GM18517 (cell line): ENCODE measurements at regions not wholly inside any gene's neighbourhood (a gene's known extent, or its start where the extent isn't known, plus 50 kb on each side); places are given as distances from the start of the nearest gene placed in this dataset.

Source experiments
- ATAC-seq: cut with Tn5 transposase; IDR thresholded peaks from one replicate; pipeline ENCODE4 v1.9.1; 2021; ENCODE audit warnings: mild to moderate bottlenecking, moderate library complexity; ENCODE audit not compliant: unreplicated experiment

DNA sequence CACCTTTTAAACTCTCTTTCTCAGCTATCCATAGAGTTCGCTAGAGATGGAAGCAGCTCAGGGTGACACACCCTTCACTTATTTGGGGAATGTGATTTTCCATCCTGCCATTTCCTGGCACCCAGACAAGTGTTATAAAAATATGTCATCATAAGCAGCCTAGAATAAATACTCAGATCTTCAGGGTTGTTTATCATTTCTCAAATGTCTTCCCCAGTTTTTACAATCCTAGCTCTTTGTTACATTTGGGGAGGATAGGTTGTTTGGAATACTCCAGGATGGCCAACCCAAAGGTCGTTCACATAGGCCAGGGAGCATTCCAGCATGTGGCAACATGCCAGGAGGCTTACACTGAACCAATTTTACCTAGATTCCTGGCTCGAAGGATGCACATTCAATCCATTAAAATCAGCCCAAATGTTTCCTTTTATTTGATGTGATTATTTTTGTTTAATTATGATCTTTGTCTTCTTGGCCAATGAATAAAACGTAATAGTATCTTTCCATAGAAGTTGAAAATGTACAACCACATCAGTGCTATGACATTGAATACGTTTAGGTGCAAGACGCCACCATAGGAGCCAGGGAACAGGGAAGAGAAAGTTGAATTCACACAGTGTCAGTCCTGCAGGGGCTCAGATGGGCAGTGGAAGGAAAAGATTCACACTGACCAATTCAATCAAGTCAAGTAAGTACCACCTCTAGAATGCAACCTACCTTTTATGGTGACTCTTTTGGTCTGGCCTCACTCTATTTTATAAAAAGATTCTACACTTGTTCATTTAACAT is 537.7 kb upstream of the MDFIC2 start:
- no peak for ATAC-seq

DNA sequence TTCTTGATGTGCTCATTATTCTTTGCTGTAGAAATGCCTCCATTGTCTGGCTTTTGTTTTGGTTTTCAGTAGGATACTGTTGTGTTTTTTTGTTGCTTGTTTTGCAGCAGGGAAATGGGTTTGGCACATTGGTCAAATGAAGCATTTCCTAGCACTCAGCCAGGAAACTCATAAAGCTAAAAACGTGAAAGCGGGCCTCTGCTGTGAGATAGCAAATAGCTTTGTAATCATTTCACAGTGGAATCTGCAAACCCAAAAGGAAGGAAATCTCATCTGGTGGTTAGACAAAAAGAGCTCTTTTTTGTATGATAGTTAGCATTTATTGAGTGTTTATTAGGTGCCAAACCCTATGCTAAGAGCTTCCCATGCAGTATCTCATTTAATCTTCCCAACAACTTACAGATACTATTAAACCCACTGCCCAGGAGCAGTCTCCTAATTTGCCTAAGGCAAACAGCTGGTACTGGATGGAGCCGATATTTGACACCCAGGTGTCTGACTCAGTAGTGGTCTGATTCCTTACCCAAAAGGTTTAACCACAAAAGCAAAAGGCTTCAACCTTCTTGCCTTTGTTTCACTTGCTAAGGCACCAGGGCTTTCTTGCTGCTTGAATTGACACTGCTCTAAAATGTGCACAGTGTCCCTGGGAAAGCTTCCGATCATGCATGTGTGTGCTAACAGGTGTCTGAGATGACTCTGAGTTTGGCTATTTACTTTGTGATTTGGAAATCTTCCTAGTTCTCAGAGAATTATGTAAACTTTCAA is 527.9 kb upstream of the MDFIC2 start:
- no peak for ATAC-seq

DNA sequence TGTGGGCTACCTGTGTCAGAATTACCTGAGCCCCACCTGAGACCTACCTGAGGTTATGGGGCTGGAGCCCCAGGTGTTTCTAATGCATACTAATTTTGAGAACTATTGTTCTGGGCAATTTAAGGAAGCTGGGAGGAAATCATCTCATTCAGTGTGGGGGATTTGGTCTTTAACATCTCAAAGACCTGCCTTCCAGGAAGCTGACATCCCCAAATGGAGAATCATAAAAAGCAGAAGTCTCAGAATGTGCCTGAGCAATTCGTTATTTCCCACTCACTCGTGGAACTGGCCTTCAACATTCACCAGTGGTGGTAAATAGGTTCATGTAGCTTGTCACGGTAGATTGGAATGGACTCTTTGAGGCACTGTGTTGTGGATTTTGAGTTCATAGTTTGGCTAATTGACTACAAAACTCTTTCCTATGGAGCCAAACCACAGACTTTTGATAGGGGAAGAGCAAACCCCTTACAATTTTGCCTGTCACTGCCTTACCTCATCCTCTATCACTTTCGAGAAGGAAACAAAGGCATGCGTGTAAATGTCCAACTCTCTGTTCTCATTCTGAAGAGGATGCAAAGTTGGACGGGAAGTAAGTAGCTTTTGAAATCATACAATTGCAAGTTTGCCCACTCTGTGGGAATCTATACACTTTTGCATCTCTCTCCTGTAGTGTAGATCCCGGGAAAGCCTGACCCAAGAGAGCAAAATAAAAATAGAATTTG is 521.0 kb upstream of the MDFIC2 start:
- no peak for ATAC-seq

DNA sequence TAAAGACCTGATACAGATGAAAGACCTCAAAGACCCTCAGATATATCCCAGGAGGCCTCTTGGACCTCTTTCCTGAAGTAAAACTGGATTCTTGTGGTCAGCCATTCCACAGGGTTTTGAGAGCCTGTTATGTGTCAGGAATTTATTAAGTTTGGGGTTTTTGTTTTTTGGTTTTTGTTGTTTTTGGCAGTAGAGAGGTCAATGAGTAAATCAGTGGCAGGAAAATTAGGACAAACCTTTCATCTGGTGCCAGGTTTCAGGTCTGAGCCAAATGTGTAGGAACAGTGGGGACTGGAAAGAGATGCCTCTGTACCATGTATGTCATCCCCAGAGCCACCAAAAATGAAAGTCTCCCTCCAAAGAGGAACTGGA is 520.4 kb upstream of the MDFIC2 start:
- ATAC-seq, result no peak

DNA sequence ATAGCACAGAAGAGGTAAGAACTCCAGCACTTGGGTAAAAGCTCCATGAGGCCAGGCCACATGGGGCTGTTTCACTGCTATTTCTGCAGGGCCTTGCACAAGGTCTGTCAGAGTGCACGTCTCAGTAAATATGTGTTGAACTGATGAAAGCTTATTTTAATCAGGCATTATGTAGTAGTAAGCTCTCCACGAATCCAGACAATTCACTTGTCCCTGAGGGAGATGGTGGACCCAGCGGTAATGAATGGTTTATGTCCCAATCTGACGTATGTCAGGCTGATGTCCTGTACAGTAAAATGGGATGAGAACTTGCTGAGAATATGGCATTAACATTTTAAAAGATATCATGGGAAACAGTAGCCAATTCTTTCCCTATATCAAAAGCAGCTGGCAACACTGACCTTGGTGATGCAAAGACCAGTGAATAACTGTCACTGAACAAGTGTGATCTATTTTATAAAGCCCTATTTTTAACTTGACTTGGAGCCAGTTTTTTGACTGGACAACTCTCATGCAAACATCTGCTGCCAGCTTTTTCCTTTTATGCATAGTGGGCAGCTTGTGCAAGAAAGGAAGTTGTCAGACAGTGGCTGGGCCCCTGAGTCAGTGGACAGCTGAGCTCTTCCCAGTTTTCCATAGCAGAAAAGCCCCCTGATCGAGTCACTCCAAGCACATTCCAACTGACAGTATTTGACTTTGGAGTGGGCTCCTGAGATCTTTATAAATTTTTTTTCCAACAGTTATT is 519.8 kb upstream of the MDFIC2 start:
- ATAC-seq, result no peak

DNA sequence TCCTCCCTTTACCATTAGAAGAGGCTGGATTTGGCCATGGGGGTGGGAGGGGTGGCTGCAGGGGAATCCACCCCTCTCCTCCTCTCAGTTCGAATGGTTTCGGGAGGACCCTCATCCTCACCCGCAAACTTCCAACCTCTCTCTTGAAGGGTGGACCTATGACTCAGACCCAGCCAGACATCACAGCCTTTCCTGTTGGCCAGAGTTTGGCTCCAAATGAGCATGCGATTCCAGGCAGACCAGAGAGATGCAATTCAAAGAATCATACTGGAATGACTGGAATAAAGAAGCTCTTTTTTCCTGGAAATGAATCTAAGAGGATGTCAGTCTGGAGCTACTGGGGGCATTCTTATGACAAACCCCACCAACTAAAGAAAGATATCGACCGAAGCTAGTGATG is 516.7 kb upstream of the MDFIC2 start:
- no peak for ATAC-seq

DNA sequence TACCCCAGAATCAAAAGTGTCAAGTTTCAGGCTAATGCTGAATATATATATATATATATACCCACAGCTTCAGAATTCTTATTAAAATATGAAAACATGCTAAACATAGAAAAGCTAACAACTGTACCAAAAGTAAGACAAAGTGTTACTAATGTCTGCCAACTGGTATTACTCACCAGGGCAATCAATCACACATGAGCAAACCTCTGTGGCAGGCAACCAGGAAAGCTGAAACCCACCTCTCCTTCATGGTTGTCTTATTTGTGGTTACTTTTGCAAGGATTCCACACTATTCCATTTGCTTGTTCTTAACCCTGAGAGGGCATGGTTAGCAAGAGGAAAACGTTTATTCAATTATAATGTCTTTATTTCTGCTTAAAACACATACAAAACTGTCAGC is 512.3 kb upstream of the MDFIC2 start:
- no peak for ATAC-seq

DNA sequence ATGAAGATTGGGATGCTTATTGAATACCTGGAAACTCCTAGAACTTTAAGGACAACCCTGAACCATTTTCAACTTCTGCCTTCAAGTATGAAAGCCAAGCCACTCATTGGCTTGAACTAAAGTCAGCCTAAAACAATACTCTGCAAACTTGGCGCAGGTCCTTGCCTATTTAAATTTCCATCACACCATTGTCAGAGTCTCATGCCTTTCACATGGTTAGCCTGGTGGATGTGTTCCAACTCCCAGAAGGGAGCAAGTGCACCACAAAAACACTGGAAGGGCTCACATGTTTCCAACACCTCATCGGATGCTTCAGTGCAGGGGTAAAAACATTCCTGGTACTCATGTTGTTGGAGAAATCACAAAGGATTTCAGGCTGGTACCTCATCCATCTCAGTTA is 511.6 kb upstream of the MDFIC2 start:
- no peak for ATAC-seq

DNA sequence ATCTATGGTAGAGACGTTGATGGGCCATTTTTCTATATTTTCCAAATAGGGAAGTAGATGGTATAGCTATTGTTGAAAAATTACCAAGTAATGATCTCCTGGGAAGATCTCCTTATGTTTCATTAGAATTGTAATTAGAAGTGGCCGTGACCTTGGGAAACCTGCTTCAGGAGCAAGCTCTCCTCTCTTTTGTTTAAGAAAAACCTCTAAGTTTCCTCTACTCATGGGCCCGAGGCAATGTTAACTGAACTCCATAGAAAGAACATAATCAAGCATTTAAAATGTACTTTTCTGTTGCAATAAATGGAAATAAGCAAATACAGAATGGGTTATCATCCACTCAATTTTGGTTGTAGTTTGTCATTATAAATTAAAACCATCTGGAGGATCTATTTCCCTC is 511.2 kb upstream of the MDFIC2 start:
- no peak for ATAC-seq

DNA sequence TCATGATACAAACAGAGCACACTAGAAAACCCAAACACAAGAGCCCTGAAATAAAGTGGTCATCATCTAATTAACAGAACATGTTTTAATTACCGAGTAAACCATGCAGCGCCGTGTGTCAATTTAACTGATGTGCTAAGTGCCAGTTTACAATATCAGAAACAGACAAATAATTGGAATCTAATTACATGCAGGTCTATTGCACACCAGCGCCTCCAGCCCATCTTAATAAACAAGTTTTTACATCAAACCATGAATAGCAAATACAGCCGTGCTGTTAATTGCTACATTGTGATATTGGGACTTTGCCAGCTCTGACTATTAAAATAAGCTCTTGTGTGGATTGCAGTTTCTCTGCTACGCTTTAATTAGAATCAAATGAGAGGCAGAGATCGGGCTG is 510.2 kb upstream of the MDFIC2 start:
- ATAC-seq, result no peak

DNA sequence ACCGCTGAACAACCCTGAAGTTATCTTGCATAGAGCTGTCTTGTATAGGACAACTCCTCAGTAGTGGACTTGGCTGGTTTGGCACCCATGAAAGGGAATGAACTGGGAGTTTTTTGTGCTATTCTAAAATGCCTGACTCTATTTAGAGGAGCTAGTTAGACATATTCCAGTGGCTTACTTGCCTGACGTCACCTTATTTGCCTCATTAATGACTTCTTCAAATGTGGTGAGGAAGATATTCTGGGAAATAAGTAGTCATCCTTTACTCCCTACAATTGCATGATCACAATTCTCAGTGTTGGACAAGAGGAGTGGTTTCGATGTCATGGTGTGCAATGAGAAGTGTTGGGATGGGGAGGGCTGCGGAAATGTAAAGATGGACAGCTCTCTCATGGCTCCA is 509.2 kb upstream of the MDFIC2 start:
- ATAC-seq, result no peak

DNA sequence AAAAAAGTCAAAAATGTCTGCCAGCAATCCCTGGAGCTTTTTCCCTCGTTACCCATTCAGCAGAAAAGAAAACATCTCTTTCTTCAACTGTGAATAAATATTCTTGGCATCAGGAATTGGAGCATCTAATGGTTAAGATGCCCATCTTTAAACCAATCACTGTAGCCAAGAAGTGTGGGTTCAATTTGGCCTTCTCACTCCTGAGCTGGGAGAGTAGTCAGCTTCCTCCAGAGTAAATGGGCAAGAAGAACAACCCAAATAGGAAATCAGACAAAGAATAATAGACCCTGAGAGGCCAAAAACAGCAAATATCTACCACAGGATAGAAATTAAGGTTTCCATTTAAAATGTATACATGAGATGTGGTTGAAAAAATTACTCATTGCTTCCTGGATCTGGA is 508.0 kb upstream of the MDFIC2 start:
- no peak for ATAC-seq

DNA sequence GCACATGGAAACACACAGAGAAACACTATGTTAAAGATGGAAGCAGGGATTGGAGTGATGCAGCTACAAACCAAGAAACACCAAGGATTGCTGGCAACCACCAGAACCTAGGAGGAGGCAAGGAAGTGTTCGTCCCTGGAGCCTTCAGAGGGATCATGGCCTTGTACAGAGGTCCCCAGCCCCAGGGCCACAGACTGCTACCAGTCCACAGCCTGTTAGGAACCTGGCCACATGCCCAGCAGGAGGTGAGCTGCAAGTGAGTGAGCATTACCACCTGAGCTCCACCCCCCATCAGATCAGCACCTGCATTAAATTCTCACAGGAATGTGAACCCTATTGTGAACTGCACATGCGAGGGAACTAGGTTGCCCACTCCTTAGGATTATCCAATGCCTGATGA is 505.7 kb upstream of the MDFIC2 start:
- ATAC-seq, result no peak

DNA sequence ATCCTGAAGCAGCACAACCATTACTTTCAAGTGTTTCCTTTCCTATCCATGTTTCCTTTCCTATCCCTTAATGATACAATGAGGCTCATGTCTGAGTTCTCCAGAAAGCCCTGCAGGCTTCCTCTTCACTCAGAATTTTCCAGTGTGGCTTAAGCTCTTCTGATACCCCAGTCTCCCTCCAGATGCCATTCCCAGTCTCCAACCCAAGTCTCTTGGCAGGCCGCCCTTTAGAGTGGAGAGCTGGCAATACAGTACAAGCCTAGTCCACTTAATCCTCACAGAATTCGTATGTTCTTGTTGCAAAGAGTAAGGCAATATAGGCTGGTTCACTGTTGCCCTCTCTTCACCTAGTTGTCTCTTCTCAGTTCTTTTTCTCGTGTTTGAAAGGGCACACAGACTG is 503.9 kb upstream of the MDFIC2 start:
- ATAC-seq, result no peak

DNA sequence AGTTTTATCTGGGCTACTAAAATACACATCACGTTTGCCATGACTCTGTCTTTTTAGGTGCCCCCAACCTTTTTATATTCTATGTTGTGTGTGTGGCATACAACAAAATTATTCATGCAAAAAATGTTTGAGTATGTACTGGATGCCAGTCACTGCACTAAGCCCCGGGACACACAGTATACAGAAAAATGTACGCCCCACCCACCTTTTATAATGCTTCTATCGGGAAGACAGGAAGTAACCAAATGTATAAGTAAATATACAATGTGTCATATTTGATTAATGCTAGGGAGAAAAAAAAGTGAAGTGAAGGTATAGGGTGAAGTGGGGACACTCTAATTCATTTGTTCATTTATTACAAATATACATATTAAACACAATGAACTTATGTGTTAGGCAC is 503.4 kb upstream of the MDFIC2 start:
- ATAC-seq, result no peak

DNA sequence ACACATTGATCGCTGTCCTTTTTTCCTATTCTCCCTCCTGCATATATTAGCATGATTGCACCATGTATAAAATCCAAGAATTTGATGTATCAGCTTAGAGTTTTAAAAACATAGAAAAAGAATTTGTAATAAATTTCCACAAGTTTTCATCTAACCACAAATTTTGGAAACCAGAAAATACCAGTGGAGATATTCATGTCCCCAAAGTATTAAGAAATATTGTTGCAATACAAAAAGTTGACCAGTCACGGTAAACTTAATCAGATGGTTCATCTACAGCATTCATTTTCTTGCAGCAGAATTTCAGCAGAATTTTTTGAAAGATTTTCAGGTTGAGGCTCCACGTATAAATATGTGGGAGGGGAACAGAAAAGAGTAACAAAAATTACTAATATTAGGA is 500.9 kb upstream of the MDFIC2 start:
- ATAC-seq, result no peak

DNA sequence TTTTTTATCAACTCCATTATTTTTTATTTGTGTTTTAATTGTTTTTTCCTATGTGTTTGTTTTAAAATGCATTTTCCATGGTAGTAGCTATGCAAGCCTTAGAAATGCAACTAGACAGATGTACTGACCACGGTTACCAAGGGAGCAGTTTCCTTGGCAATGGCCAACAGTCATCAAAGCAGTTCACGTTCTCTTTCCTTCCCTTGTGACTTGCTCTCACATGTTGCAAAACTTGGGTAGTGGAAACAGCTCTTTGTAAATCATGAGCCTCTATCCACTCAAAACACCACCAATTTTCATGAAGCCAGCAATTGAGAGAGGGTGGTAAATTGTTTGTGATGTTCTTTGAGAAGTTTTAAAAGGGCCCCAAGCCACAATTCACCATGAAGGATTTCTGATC is 499.4 kb upstream of the MDFIC2 start:
- no peak for ATAC-seq

DNA sequence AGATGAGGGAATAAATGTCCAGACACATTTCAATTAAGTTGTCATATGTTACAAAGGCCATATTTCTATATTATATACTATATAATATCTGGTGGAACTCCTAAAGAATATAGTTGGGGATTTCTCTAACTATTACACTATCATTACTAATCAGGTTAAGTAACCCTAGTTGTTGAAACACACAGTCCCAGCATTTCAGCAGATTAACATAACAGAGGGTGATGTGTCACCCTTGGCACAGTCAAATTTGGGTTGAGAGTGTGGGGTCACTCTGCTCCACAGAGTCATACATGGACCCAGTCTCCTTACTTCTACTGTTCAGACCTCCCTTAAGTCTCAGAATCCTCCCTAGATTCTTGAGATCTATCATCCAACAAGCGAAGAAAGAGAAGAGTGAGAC is 496.4 kb upstream of the MDFIC2 start:
- ATAC-seq, result no peak

DNA sequence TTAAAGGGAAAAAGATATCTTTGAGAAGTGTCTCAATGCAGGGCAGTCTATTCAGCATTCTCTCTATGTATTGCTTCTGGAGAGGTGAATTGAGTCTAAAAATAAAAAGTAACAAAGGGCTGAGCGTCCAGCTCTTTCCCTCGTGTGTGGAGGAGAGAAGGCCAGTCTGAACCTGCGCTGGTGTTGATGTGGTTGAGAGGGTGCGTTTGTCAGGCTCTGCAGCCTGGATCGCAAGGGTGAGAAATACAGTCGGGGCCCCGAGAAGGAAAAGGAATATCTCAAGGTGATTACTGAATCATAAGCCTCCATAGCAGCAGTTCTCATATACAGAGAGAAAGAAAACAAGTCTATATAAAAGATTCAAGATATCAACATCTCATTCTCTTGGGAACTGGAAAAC is 494.1 kb upstream of the MDFIC2 start:
- no peak for ATAC-seq

DNA sequence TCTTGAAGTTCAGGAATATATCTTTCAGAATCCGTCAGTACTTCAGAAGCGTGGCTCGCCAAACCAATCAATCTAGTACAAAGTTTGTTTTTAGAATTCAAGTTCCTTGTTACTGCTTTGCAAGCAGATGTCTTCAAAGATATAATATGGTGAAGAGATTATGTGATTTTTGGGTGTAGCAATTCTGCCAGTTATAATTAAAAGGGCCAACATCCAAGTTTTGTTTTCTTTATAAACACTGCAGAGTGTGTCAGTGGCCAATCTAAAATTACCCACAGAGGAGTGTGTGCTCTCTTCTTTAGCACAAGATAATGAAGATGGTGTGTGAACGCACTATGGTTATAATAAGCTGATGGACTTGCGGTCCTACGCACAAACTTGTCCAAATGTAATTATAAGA is 493.6 kb upstream of the MDFIC2 start:
- no peak for ATAC-seq
